ENCODE measurements at regions not wholly inside any gene's neighbourhood (a gene's known extent, or its start where the extent isn't known, plus 50 kb on each side); places are given as distances from the start of the nearest gene placed in this dataset.
"Not testable (repeated sequence)": the region's sequence is repeated elsewhere in the genome, so short reads cannot be mapped to it uniquely, and the experiment has no call there.

GRCh38 chr2:160628020-160628637, 134.5 kb upstream of the RBMS1 start:
- not testable (repeated sequence) for TF ChIP-seq CTCF (IDR thresholded peaks at IDR 0.05); TCF7L2 (IDR thresholded peaks at IDR 0.05; ENCODE audit: low read depth, low read length); POLR2AphosphoS5 (IDR thresholded peaks at IDR 0.05; ENCODE audit: low read depth, low read length)

Measured in Panc1 (cell line).